CD8-positive, alpha-beta memory T cell (primary cell): ENCODE measurements at regions not wholly inside any gene's neighbourhood (a gene's known extent, or its start where the extent isn't known, plus 50 kb on each side); places are given as distances from the start of the nearest gene placed in this dataset.

Source experiments
- CTCF ChIA-PET: fragments of 350-600 bp; sonication (Branson Sonifier 250); formaldehyde crosslinking; loops from one replicate; lab custom pipeline; 2021; ENCODE audit warnings: antibody characterized with exemption; lab: Charles Lee
- POLR2A ChIA-PET: fragments of 350-600 bp; sonication (Branson Sonifier 250); formaldehyde crosslinking; loops from one replicate; lab custom pipeline; 2021; ENCODE audit warnings: antibody characterized with exemption; lab: Charles Lee
- DNase-seq, 5 donors: peaks; one replicate each; pipeline versions ENCODE4 v3.0.0 to v3.0.0-alpha.2; 2020 to 2022; ENCODE audit warnings: mixed read lengths in 1 of 5
- H3K27ac ChIP-seq: one replicate; pipeline ENCODE4 v1.7.0; 2013; ENCODE audit warnings: low read depth, mild to moderate bottlenecking, low read length, moderate library complexity
- H3K27me3 ChIP-seq: 2 replicates; pipeline ENCODE4 v1.7.0; 2013; ENCODE audit warnings: low read length, mild to moderate bottlenecking; ENCODE audit not compliant: insufficient read depth, poor library complexity, severe bottlenecking
- H3K36me3 ChIP-seq: 2 replicates; pipeline ENCODE4 v1.7.0; 2013; ENCODE audit warnings: mild to moderate bottlenecking, low read length, moderate library complexity; ENCODE audit not compliant: insufficient read depth
- H3K4me1 ChIP-seq: 2 replicates; pipeline ENCODE4 v1.7.0; 2013; ENCODE audit warnings: mild to moderate bottlenecking, low read length, moderate library complexity; ENCODE audit not compliant: insufficient read depth
- H3K4me3 ChIP-seq: 2 replicates; pipeline ENCODE4 v1.7.0; 2013; ENCODE audit warnings: mild to moderate bottlenecking, low read length
- H3K9me3 ChIP-seq: 2 replicates; pipeline ENCODE4 v1.7.0; 2013; ENCODE audit warnings: mild to moderate bottlenecking, low read length
- H3K27ac Mint-ChIP-seq, 8 donors: one replicate each; pipeline ENCODE4 v1.8.0; 2020 to 2021; ENCODE audit warnings: mixed read lengths in 8 of 8, mild to moderate bottlenecking in 6 of 8, inconsistent platforms in 3 of 8, moderate library complexity in 3 of 8
- H3K27me3 Mint-ChIP-seq, 2 donors: one replicate each; pipeline ENCODE4 v1.8.0; 2020 to 2021; ENCODE audit warnings: mixed read lengths in 2 of 2, mild to moderate bottlenecking in 1 of 2, moderate library complexity in 1 of 2
- H3K36me3 Mint-ChIP-seq, 3 donors: one replicate each; pipeline ENCODE4 v1.8.0; 2020 to 2021; ENCODE audit warnings: mixed read lengths in 3 of 3, inconsistent platforms in 1 of 3, mild to moderate bottlenecking in 1 of 3
- H3K4me1 Mint-ChIP-seq, 3 donors: one replicate each; pipeline ENCODE4 v1.8.0; 2020 to 2021; ENCODE audit warnings: mixed read lengths in 3 of 3, inconsistent platforms in 1 of 3, mild to moderate bottlenecking in 1 of 3
- H3K4me3 Mint-ChIP-seq, 7 donors: one replicate each; pipeline ENCODE4 v1.8.0; 2020 to 2021; ENCODE audit warnings: mixed read lengths in 7 of 7, mild to moderate bottlenecking in 6 of 7, moderate library complexity in 4 of 7, inconsistent platforms in 2 of 7
- H3K9me3 Mint-ChIP-seq, 5 donors: one replicate each; pipeline ENCODE4 v1.8.0; 2020 to 2022; ENCODE audit warnings: mixed read lengths in 5 of 5, mild to moderate bottlenecking in 3 of 5, moderate library complexity in 2 of 5, inconsistent platforms in 1 of 5

- H3K27ac Mint-ChIP-seq, result no peak overlapping the region
- H3K27ac ChIP-seq, result no peak overlapping the region
- H3K27me3 Mint-ChIP-seq, result no peaks in the 10 kb centered on the region
- no peaks in the 10 kb centered on the region for H3K9me3 ChIP-seq
- peaks cover 3% of the 10 kb centered on the region for H3K27me3 ChIP-seq
- H3K36me3 ChIP-seq, result no peaks in the 10 kb centered on the region
- ChIA-PET POLR2A (no interaction called here), CTCF (no interaction called here)
- DNase-seq, result no peak
- H3K4me1 Mint-ChIP-seq, result no peaks in the 10 kb centered on the region
- no peaks in the 10 kb centered on the region for H3K36me3 Mint-ChIP-seq
- H3K4me3 Mint-ChIP-seq, result no peak overlapping the region
- no peaks in the 10 kb centered on the region for H3K9me3 Mint-ChIP-seq
- H3K4me3 ChIP-seq, result no peak overlapping the region
- no peaks in the 10 kb centered on the region for H3K4me1 ChIP-seq
These were observed 114.1 kb upstream of the MYCN start for GRCh38 chr2:15826273-15826717.

GRCh38 chr2:15827001-15827400 lies 113.3 kb upstream of the MYCN start:
- Histone ChIP-seq H3K4me3 (no peak overlapping the region), H3K4me1 (no peaks in the 10 kb centered on the region), H3K36me3 (no peaks in the 10 kb centered on the region), H3K9me3 (no peaks in the 10 kb centered on the region), H3K27ac (no peak overlapping the region), H3K27me3 (peaks cover 3% of the 10 kb centered on the region)
- H3K27ac Mint-ChIP-seq, result no peak overlapping the region
- CTCF ChIA-PET, result no interaction called here
- H3K9me3 Mint-ChIP-seq, result no peaks in the 10 kb centered on the region
- no peak overlapping the region for H3K4me3 Mint-ChIP-seq
- H3K27me3 Mint-ChIP-seq, result no peaks in the 10 kb centered on the region
- H3K4me1 Mint-ChIP-seq, result no peaks in the 10 kb centered on the region
- DNase-seq, result no peak
- POLR2A ChIA-PET, result no interaction called here
- H3K36me3 Mint-ChIP-seq, result no peaks in the 10 kb centered on the region

GRCh38 chr2:15828576-15828975 lies 111.8 kb upstream of the MYCN start:
- Mint-ChIP-seq H3K9me3 (no peaks in the 10 kb centered on the region), H3K4me1 (no peaks in the 10 kb centered on the region), H3K36me3 (no peaks in the 10 kb centered on the region), H3K4me3 (no peak overlapping the region), H3K27me3 (peaks cover 2 to 4% of the 10 kb centered on the region in 2 donors), H3K27ac (no peak overlapping the region)
- H3K4me3 ChIP-seq, result no peak overlapping the region
- H3K27ac ChIP-seq, result no peak overlapping the region
- no peaks in the 10 kb centered on the region for H3K36me3 ChIP-seq
- no peaks in the 10 kb centered on the region for H3K9me3 ChIP-seq
- no peak for DNase-seq
- no peaks in the 10 kb centered on the region for H3K27me3 ChIP-seq
- CTCF ChIA-PET, result no interaction called here
- POLR2A ChIA-PET, result no interaction called here
- no peaks in the 10 kb centered on the region for H3K4me1 ChIP-seq

GRCh38 chr2:15829091-15829801 lies 111.1 kb upstream of the MYCN start:
- Histone ChIP-seq H3K27me3 (no peaks in the 10 kb centered on the region), H3K27ac (no peak overlapping the region), H3K36me3 (no peaks in the 10 kb centered on the region), H3K4me1 (no peaks in the 10 kb centered on the region), H3K4me3 (no peak overlapping the region), H3K9me3 (no peaks in the 10 kb centered on the region)
- H3K4me1 Mint-ChIP-seq, result no peaks in the 10 kb centered on the region
- no peaks in the 10 kb centered on the region for H3K36me3 Mint-ChIP-seq
- H3K27me3 Mint-ChIP-seq, result peaks cover 2 to 4% of the 10 kb centered on the region in 2 donors
- POLR2A ChIA-PET, result no interaction called here
- CTCF ChIA-PET, result no interaction called here
- no peaks in the 10 kb centered on the region for H3K9me3 Mint-ChIP-seq
- H3K4me3 Mint-ChIP-seq, result no peak overlapping the region
- H3K27ac Mint-ChIP-seq, result no peak overlapping the region
- no peak for DNase-seq

- H3K27me3 ChIP-seq, result no peaks in the 10 kb centered on the region
- peaks cover 0 to 2% (median 0%) of the 10 kb centered on the region in 5 donors for H3K9me3 Mint-ChIP-seq
- no peaks in the 10 kb centered on the region for H3K4me1 Mint-ChIP-seq
- H3K36me3 Mint-ChIP-seq, result no peaks in the 10 kb centered on the region
- no peak overlapping the region for H3K27ac ChIP-seq
- no peak overlapping the region for H3K4me3 ChIP-seq
- no peaks in the 10 kb centered on the region for H3K9me3 ChIP-seq
- H3K27me3 Mint-ChIP-seq, result peaks cover 2 to 4% of the 10 kb centered on the region in 2 donors
- POLR2A ChIA-PET, result no interaction called here
- H3K36me3 ChIP-seq, result no peaks in the 10 kb centered on the region
- CTCF ChIA-PET, result no interaction called here
- no peak overlapping the region for H3K4me3 Mint-ChIP-seq
- H3K27ac Mint-ChIP-seq, result no peak overlapping the region
- no peak for DNase-seq
- no peaks in the 10 kb centered on the region for H3K4me1 ChIP-seq
These were observed 110.4 kb upstream of the MYCN start for GRCh38 chr2:15829985-15830384.

- H3K27ac Mint-ChIP-seq, result no peak overlapping the region
- POLR2A ChIA-PET, result no interaction called here
- CTCF ChIA-PET, result no interaction called here
- Histone ChIP-seq H3K4me3 (no peak overlapping the region), H3K4me1 (no peaks in the 10 kb centered on the region), H3K27ac (no peak overlapping the region), H3K9me3 (no peaks in the 10 kb centered on the region), H3K27me3 (no peaks in the 10 kb centered on the region), H3K36me3 (no peaks in the 10 kb centered on the region)
- H3K9me3 Mint-ChIP-seq, result peaks cover 0 to 2% (median 0%) of the 10 kb centered on the region in 5 donors
- no peaks in the 10 kb centered on the region for H3K4me1 Mint-ChIP-seq
- H3K27me3 Mint-ChIP-seq, result peaks cover 2 to 4% of the 10 kb centered on the region in 2 donors
- H3K36me3 Mint-ChIP-seq, result no peaks in the 10 kb centered on the region
- no peak for DNase-seq
- H3K4me3 Mint-ChIP-seq, result no peak overlapping the region
These were observed 109.3 kb upstream of the MYCN start for GRCh38 chr2:15830937-15831549.

- H3K4me1 ChIP-seq, result no peaks in the 10 kb centered on the region
- CTCF ChIA-PET, result no interaction called here
- Mint-ChIP-seq H3K27ac (no peak overlapping the region), H3K4me3 (no peak overlapping the region), H3K36me3 (no peaks in the 10 kb centered on the region), H3K4me1 (no peaks in the 10 kb centered on the region), H3K9me3 (peaks cover 0 to 2% (median 0%) of the 10 kb centered on the region in 5 donors), H3K27me3 (peaks cover 2 to 4% of the 10 kb centered on the region in 2 donors)
- H3K27ac ChIP-seq, result no peak overlapping the region
- POLR2A ChIA-PET, result no interaction called here
- H3K36me3 ChIP-seq, result no peaks in the 10 kb centered on the region
- no peak overlapping the region for H3K4me3 ChIP-seq
- H3K9me3 ChIP-seq, result no peaks in the 10 kb centered on the region
- H3K27me3 ChIP-seq, result no peaks in the 10 kb centered on the region
- DNase-seq, result no peak
These were observed 108.2 kb upstream of the MYCN start for GRCh38 chr2:15832030-15832709.
